Naive B cell (primary cell): ENCODE measurements at regions not wholly inside any gene's neighbourhood (a gene's known extent, or its start where the extent isn't known, plus 50 kb on each side); places are given as distances from the start of the nearest gene placed in this dataset.

ENCODE experiments used
- ATAC-seq, 2 donors: fragments of 150-1000 bp; cut with Tn5 transposase; 2 replicates each; pipeline ENCODE4 v1.10.0; 2021; ENCODE audit warnings: low read depth in 2 of 2, mild to moderate bottlenecking in 2 of 2, moderate library complexity in 2 of 2
- DNase-seq: peaks from one replicate; pipeline ENCODE4 v3.0.0; 2022
- H3K27ac Mint-ChIP-seq, 6 donors: one replicate each; pipeline ENCODE4 v1.8.0; 2020 to 2022; ENCODE audit warnings: mild to moderate bottlenecking in 6 of 6, mixed read lengths in 6 of 6, moderate library complexity in 5 of 6, inconsistent platforms in 2 of 6
- H3K27me3 Mint-ChIP-seq, 3 donors: one replicate each; pipeline ENCODE4 v1.8.0; 2021 to 2022; ENCODE audit warnings: mixed read lengths in 3 of 3, mild to moderate bottlenecking in 1 of 3
- H3K36me3 Mint-ChIP-seq, 2 donors: one replicate each; pipeline ENCODE4 v1.8.0; 2020 to 2022; ENCODE audit warnings: mixed read lengths in 2 of 2, inconsistent platforms in 1 of 2, mild to moderate bottlenecking in 1 of 2
- H3K4me1 Mint-ChIP-seq, 3 donors: one replicate each; pipeline ENCODE4 v1.8.0; 2020 to 2022; ENCODE audit warnings: mixed read lengths in 3 of 3, inconsistent platforms in 1 of 3, mild to moderate bottlenecking in 1 of 3, moderate library complexity in 1 of 3
- H3K4me3 Mint-ChIP-seq, 8 donors: one replicate each; pipeline ENCODE4 v1.8.0; 2020 to 2022; ENCODE audit warnings: mild to moderate bottlenecking in 8 of 8, mixed read lengths in 8 of 8, moderate library complexity in 8 of 8, inconsistent platforms in 2 of 8
- H3K9me3 Mint-ChIP-seq, 7 donors: one replicate each; pipeline ENCODE4 v1.8.0; 2020 to 2022; ENCODE audit warnings: mixed read lengths in 7 of 7, mild to moderate bottlenecking in 5 of 7, inconsistent platforms in 2 of 7, moderate library complexity in 1 of 7

GRCh38 chr3:159757341-159758060 is 231.1 kb upstream of the IL12A start:
- no peak overlapping the region for H3K4me3 Mint-ChIP-seq
- DNase-seq (no peak), ATAC-seq (no peak)
- H3K36me3 Mint-ChIP-seq: peaks cover 4 to 6% of the 10 kb centered on the region in 2 donors
- H3K27ac Mint-ChIP-seq: no peak overlapping the region
- peaks cover 4 to 26% (median 19%) of the 10 kb centered on the region in 7 donors for H3K9me3 Mint-ChIP-seq
- no peaks in the 10 kb centered on the region for H3K4me1 Mint-ChIP-seq
- peaks cover 15 to 34% (median 30%) of the 10 kb centered on the region in 3 donors for H3K27me3 Mint-ChIP-seq

- Mint-ChIP-seq H3K9me3 (peaks cover 3 to 21% (median 16%) of the 10 kb centered on the region in 7 donors), H3K27me3 (peaks cover 15 to 34% (median 32%) of the 10 kb centered on the region in 3 donors), H3K4me1 (peaks cover 12 to 17% (median 12%) of the 10 kb centered on the region in 3 donors), H3K27ac (no peak overlapping the region), H3K4me3 (peak overlapping the region in 1 of 8 donors; percentile 16), H3K36me3 (peaks cover 0 to 6% of the 10 kb centered on the region in 2 donors)
- no peak for DNase-seq
- ATAC-seq: no peak
Observed at GRCh38 chr3:159760046-159760445, 228.6 kb upstream of the IL12A start.

DNA sequence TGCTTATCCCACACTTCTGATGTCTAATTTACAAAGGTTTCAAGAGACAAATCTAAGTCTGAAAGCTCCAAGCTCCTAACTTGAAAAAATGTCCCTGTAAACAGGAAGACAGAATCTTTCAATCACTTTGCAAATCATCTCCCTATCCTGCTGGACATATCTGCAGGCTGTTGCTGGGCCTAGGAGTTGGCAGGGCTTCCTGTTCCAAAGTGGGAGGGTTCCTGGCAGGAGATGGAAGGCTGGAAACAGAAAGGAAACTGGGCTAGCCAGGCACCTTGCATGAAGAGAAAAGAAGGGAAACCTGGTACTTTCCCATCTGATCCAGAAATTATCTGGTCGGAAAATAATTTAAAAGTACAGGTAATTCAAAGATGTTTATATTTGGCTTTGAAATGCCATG is 227.3 kb upstream of the IL12A start:
- Mint-ChIP-seq H3K4me3 (peak overlapping the region in 2 of 8 donors; percentile 60 to 91), H3K27ac (no peak overlapping the region)

DNA sequence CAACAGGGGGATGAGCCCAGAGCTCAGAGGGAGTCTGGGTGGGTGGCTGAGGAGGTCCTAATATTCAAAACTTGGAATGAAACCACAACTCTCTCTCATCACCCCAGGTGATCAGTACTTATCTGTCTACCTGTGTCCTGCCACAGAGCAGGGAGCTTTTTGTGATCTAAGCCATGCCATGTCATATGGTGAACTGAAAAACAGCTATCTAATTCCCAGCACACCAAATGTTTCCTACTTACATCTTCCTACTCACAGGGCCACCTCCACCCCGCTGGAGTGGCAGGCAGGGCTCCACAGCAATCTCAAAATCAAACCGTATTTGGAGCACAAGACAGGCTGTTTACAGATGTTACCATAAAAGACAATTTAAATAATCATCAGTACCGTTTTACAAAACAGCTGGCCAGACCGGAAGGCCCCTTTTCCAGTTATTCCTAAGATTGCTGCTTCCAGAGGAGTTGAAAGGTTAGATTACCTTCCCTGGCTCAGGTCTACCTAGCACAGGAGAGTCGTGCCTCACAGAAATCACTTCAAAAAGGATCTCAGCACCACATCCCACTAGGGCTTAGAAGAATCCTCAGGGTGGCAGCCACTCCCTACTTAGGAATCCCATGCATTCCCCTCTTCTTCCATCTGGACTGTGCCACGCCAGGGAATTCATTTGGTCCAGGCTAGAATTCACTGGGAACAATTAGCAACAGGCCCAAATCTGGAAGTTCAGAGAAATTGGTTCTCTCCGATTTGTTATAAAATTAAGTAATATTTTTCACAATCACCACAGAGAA is 226.6 kb upstream of the IL12A start:
- Mint-ChIP-seq H3K4me3 (peak overlapping the region in 7 of 8 donors; percentile 80 to 96 (median 91)), H3K36me3 (peaks cover 0 to under 1% of the 10 kb centered on the region in 2 donors), H3K9me3 (peaks cover 0 to 6% (median 1%) of the 10 kb centered on the region in 7 donors), H3K4me1 (peaks cover 21 to 26% (median 23%) of the 10 kb centered on the region in 3 donors), H3K27me3 (peaks cover 33 to 54% (median 52%) of the 10 kb centered on the region in 3 donors), H3K27ac (peak overlapping the region in 1 of 6 donors; percentile 64)
- DNase-seq: no peak
- ATAC-seq: no peak

More for the DNA sequence above, 227.3 kb upstream of the IL12A start:
- peaks cover 21 to 26% (median 23%) of the 10 kb centered on the region in 3 donors for H3K4me1 Mint-ChIP-seq
- H3K9me3 Mint-ChIP-seq: peaks cover 3 to 12% (median 7%) of the 10 kb centered on the region in 7 donors
- H3K36me3 Mint-ChIP-seq: peaks cover 0 to 6% of the 10 kb centered on the region in 2 donors
- DNase-seq (no peak), ATAC-seq (no peak)
- peaks cover 27 to 48% (median 45%) of the 10 kb centered on the region in 3 donors for H3K27me3 Mint-ChIP-seq

- H3K4me3 Mint-ChIP-seq: peak overlapping the region; percentile 80 to 96 (median 92)
- peak; percentile 76 to 78 for ATAC-seq
- H3K27ac Mint-ChIP-seq: peak overlapping the region; percentile 17 to 95 (median 76)
- no peaks in the 10 kb centered on the region for H3K36me3 Mint-ChIP-seq
- peaks cover 33 to 62% (median 59%) of the 10 kb centered on the region in 3 donors for H3K27me3 Mint-ChIP-seq
- H3K4me1 Mint-ChIP-seq: peaks cover 21 to 26% (median 23%) of the 10 kb centered on the region in 3 donors
- H3K9me3 Mint-ChIP-seq: peaks cover 0 to 6% (median 0%) of the 10 kb centered on the region in 7 donors
- peak; percentile 39 for DNase-seq
Observed at GRCh38 chr3:159763011-159763601, 225.5 kb upstream of the IL12A start.

DNA sequence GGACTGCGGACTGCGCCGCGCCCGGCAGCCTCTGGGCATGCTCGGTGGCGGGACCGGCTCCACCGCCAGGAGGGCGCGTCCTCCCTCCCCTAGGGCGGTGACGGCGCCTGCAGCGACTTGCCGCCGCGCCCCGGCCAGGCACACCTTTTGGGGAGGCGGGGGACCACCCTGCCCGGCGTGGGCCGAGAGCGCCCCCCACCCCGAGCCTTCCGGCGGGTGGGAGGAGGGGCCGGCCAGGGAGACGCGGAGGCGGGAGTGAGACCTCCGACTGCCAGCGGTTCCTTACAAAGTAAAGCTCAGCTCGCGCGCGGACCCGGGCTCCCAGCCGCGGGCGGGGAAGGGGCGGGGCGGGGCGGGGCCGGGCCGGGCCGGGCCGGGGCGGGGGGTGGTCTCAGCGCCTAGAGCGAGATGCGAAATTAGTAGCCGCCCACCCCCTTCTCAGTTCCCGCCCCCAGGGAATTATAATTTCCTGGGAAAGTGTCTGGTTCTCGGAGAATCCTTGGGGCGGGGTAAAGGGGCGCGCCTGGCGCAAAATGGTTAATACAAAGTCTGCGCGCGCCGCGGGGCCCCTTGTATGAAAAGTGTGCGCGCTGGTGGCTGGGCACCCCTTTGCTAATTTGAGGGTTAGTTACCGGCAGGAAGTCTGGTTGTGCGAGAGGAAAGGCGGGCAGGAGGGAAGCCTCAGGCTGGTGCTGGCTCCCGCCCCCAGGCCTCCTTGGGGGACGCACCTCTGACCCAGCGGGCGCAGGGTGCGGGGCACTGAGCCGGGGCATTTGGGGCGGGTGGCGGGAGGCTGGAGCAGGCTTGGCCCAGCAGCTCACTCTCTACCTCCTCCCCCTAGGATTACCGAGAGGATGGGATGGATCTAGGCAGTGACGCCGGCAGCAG is 224.8 kb upstream of the IL12A start:
- H3K9me3 Mint-ChIP-seq: peaks cover 0 to 6% (median 0%) of the 10 kb centered on the region in 7 donors
- ATAC-seq (peak; percentile 52), DNase-seq (peak; percentile 35)
- H3K36me3 Mint-ChIP-seq: no peaks in the 10 kb centered on the region
- peak overlapping the region; percentile 80 to 96 (median 92) for H3K4me3 Mint-ChIP-seq
- H3K27ac Mint-ChIP-seq: peak overlapping the region in 4 of 6 donors; percentile 68 to 95 (median 76)
- H3K4me1 Mint-ChIP-seq: peaks cover 21 to 26% (median 23%) of the 10 kb centered on the region in 3 donors
- peaks cover 37 to 69% (median 64%) of the 10 kb centered on the region in 3 donors for H3K27me3 Mint-ChIP-seq

- Mint-ChIP-seq H3K27me3 (peaks cover 37 to 73% (median 64%) of the 10 kb centered on the region in 3 donors), H3K4me1 (peaks cover 21 to 26% (median 23%) of the 10 kb centered on the region in 3 donors), H3K27ac (peak overlapping the region in 1 of 6 donors; percentile 53)
Observed at GRCh38 chr3:159764490-159765029, 224.1 kb upstream of the IL12A start.

DNA sequence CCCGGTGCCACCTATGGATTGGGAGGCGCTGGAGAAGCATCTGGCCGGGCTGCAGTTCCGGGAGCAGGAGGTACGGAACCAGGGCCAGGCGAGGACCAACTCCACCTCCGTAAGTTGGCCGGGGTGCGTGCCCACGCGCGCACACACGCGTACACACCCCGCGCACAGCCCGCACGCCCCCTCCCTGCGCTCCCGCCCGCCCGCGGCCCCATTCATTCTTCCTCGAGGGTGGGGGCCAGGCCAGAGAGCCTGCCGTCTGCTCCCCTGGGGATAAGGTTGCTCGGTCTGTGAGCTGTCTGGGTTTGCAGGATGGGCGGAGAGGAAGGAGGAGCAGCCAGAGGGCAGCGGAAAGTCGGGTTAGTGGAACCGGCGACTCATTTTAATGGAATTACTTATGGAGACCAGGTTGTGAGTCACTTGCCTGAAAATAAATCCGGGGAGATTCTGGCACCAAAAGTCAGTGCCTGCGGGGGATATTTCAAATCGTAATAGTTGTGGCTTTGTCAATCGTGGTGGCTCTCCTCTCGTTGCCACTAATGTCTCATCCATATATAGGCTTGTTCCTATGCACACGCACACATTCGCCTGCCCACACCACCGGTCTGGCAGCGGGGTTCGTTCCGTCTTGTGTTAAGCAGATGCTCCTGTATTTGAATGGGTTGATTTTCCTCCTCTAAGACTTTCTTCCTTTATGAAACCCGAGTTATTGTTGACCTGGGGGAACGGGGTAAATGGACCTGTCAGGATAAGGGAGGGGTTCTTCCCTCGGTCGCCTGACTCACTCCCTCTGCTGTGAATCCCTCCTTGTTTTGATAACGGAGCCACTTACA is 223.4 kb upstream of the IL12A start:
- H3K27me3 Mint-ChIP-seq: peaks cover 37 to 73% (median 64%) of the 10 kb centered on the region in 3 donors
- H3K36me3 Mint-ChIP-seq: no peaks in the 10 kb centered on the region
- H3K4me3 Mint-ChIP-seq: peak overlapping the region; percentile 62 to 91 (median 84)
- H3K4me1 Mint-ChIP-seq: peaks cover 21 to 26% (median 23%) of the 10 kb centered on the region in 3 donors
- H3K27ac Mint-ChIP-seq: peak overlapping the region in 3 of 6 donors; percentile 47 to 80 (median 62)
- peaks cover 0 to 6% (median 0%) of the 10 kb centered on the region in 7 donors for H3K9me3 Mint-ChIP-seq
- peak; percentile 11 to 18 for ATAC-seq
- peak; percentile 27 for DNase-seq

More at GRCh38 chr3:159764490-159765029, 224.1 kb upstream of the IL12A start:
- Mint-ChIP-seq H3K9me3 (peaks cover 0 to 6% (median 0%) of the 10 kb centered on the region in 7 donors), H3K4me3 (peak overlapping the region; percentile 80 to 93 (median 88)), H3K36me3 (no peaks in the 10 kb centered on the region)
- DNase-seq (peak; percentile 5), ATAC-seq (no peak)

DNA sequence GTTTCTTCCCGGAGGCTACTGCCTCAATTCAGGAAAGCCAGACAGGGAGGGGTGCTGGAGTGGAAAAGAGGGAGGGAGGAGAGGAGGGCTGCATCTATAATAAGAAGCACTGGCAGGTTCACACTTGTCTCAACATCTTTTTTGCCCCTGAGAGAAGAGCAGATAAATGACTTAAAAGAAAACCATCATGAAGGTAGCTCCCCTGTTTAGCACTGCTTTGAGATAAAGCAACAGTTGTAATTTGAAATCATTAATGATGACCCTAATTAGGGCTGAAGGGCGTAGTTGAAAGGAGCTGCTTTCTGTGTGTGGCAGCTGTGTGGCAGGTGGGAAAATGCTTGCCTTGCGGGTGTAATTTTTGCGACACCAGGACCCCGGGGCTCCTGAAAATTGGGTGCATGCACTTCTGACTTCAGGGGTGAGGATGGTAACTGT is 222.8 kb upstream of the IL12A start:
- no peak for ATAC-seq
- no peak overlapping the region for H3K27ac Mint-ChIP-seq
- H3K36me3 Mint-ChIP-seq: no peaks in the 10 kb centered on the region
- DNase-seq: no peak
- H3K4me1 Mint-ChIP-seq: peaks cover 21 to 26% (median 23%) of the 10 kb centered on the region in 3 donors
- H3K4me3 Mint-ChIP-seq: peak overlapping the region in 7 of 8 donors; percentile 62 to 91 (median 84)
- H3K27me3 Mint-ChIP-seq: peaks cover 34 to 69% (median 61%) of the 10 kb centered on the region in 3 donors
- peaks cover 0 to 6% (median 0%) of the 10 kb centered on the region in 7 donors for H3K9me3 Mint-ChIP-seq

GRCh38 chr3:159766563-159767185 is 222.0 kb upstream of the IL12A start:
- H3K9me3 Mint-ChIP-seq: peaks cover 0 to 6% (median 0%) of the 10 kb centered on the region in 7 donors
- no peak for DNase-seq
- H3K27ac Mint-ChIP-seq: no peak overlapping the region
- no peaks in the 10 kb centered on the region for H3K36me3 Mint-ChIP-seq
- peaks cover 30 to 61% (median 58%) of the 10 kb centered on the region in 3 donors for H3K27me3 Mint-ChIP-seq
- H3K4me3 Mint-ChIP-seq: peak overlapping the region in 2 of 8 donors; percentile 16 to 25
- no peak for ATAC-seq
- H3K4me1 Mint-ChIP-seq: peaks cover 21 to 26% (median 23%) of the 10 kb centered on the region in 3 donors

GRCh38 chr3:159770998-159771397 is 217.6 kb upstream of the IL12A start:
- H3K36me3 Mint-ChIP-seq: no peaks in the 10 kb centered on the region
- DNase-seq: no peak
- H3K27me3 Mint-ChIP-seq: peaks cover 13 to 47% (median 26%) of the 10 kb centered on the region in 3 donors
- no peak for ATAC-seq
- H3K27ac Mint-ChIP-seq: no peak overlapping the region
- no peaks in the 10 kb centered on the region for H3K9me3 Mint-ChIP-seq
- H3K4me3 Mint-ChIP-seq: no peak overlapping the region
- peaks cover 0 to 1% (median 0%) of the 10 kb centered on the region in 3 donors for H3K4me1 Mint-ChIP-seq
